SU-DHL-6 (cell line): ENCODE measurements at regions not wholly inside any gene's neighbourhood (a gene's known extent, or its start where the extent isn't known, plus 50 kb on each side); places are given as distances from the start of the nearest gene placed in this dataset.

ENCODE experiments used
- H2AFZ ChIP-seq: fragments of 200-600 bp; sonication (generic); 2 replicates; pipeline ENCODE4 v1.6.1; 2014; ENCODE audit warnings: low read depth, mild to moderate bottlenecking, moderate library complexity, mixed read lengths, antibody characterized with exemption, low read length; ENCODE audit not compliant: severe bottlenecking
- H3F3A ChIP-seq: fragments of 200-600 bp; shearing (Covaris generic); 2 replicates; pipeline ENCODE4 v1.6.0; 2016; ENCODE audit warnings: antibody characterized with exemption, mild to moderate bottlenecking; ENCODE audit not compliant: insufficient read depth
- H3K27ac ChIP-seq: fragments of 200-600 bp; sonication (generic); 2 replicates; pipeline ENCODE4 v1.5.1; 2016; ENCODE audit warnings: low read depth, mild to moderate bottlenecking, low read length, moderate library complexity, mixed read lengths
- H3K27me3 ChIP-seq: fragments of 200-600 bp; sonication (generic), shearing (Covaris generic); 2 replicates; pipeline ENCODE4 v1.6.0; 2014; ENCODE audit warnings: mild to moderate bottlenecking, low read length
- H3K36me3 ChIP-seq: fragments of 200-600 bp; sonication (generic); 2 replicates; pipeline ENCODE4 v1.6.1; 2014; ENCODE audit warnings: mild to moderate bottlenecking, low read length, mixed read lengths
- H3K4me2 ChIP-seq: fragments of 300-600, 200-600 bp; shearing (Covaris generic), sonication (generic); 2 replicates; pipeline ENCODE4 v1.6.0; 2014; ENCODE audit warnings: low read length, low read depth, mild to moderate bottlenecking; ENCODE audit not compliant: poor library complexity, severe bottlenecking
- H3K4me3 ChIP-seq: fragments of 200-600 bp; sonication (generic); 2 replicates; pipeline ENCODE4 v1.5.1; 2014; ENCODE audit warnings: antibody characterized with exemption, low read length, mild to moderate bottlenecking, mixed read lengths; ENCODE audit not compliant: insufficient read depth, poor library complexity, severe bottlenecking
- H3K79me2 ChIP-seq: fragments of 200-600 bp; sonication (generic); 2 replicates; pipeline ENCODE4 v1.6.1; 2014; ENCODE audit warnings: mild to moderate bottlenecking, low read length, moderate library complexity; ENCODE audit not compliant: insufficient read depth
- H3K9ac ChIP-seq: fragments of 200-600 bp; sonication (generic); 2 replicates; pipeline ENCODE4 v1.7.0; 2014; ENCODE audit warnings: mild to moderate bottlenecking, low read length
- H3K9me2 ChIP-seq: fragments of 200-600 bp; sonication (generic); replicated peaks from 2 replicates; pipeline ENCODE4 v1.6.1; 2014; ENCODE audit warnings: low read length; ENCODE audit not compliant: insufficient read depth
- H3K9me3 ChIP-seq: fragments of 200-600 bp; sonication (generic); 2 replicates; pipeline ENCODE4 v1.6.1; 2014; ENCODE audit warnings: low read length, mixed read lengths; ENCODE audit not compliant: insufficient read depth
- H4K20me1 ChIP-seq: fragments of 200-600 bp; sonication (generic); 2 replicates; pipeline ENCODE4 v1.6.1; 2014; ENCODE audit warnings: low read depth, mild to moderate bottlenecking, antibody characterized with exemption, low read length, moderate library complexity, mixed read lengths
- EZH2phosphoT487 ChIP-seq: fragments of 200-600 bp; sonication (generic), shearing (Covaris generic); conservative IDR thresholded peaks from 2 replicates; pipeline ENCODE4 v1.6.1; 2018; ENCODE audit warnings: mild to moderate bottlenecking, antibody characterized with exemption, low read length, moderate library complexity, mixed read lengths
- TF ChIP-seq, protein P1 (sequence below): fragments of 200-600 bp; sonication (generic); IDR thresholded peaks from one replicate; pipeline ENCODE4 v1.5.1; 2017; ENCODE audit warnings: antibody characterized with exemption, mild to moderate bottlenecking, low read length, moderate library complexity; ENCODE audit not compliant: insufficient read depth, poor library complexity, severe bottlenecking

DNA sequence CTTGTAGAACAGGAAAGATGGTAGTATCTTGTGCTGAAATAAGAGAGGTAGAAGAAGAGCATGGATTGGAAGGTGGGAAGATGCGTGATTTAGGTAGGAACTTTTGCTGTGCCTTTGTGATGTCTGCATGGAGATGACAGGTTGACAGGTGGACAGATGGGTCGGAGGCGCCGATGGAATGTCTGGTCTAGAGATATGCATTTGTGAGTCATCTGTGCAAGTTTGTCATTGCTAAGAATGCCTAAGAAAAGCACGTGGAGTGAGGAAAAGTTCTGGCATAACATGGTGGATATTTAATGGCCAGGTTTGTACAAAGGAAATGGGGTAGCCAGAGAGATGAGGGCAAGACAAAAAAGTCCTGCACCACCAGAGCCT, 76.0 kb upstream of the ARMC3 start:
- no peaks in the 10 kb centered on the region for H4K20me1 ChIP-seq
- H3K9me3 ChIP-seq: no peaks in the 10 kb centered on the region
- no peak overlapping the region for H3K9ac ChIP-seq
- TF ChIP-seq, protein P1, sequence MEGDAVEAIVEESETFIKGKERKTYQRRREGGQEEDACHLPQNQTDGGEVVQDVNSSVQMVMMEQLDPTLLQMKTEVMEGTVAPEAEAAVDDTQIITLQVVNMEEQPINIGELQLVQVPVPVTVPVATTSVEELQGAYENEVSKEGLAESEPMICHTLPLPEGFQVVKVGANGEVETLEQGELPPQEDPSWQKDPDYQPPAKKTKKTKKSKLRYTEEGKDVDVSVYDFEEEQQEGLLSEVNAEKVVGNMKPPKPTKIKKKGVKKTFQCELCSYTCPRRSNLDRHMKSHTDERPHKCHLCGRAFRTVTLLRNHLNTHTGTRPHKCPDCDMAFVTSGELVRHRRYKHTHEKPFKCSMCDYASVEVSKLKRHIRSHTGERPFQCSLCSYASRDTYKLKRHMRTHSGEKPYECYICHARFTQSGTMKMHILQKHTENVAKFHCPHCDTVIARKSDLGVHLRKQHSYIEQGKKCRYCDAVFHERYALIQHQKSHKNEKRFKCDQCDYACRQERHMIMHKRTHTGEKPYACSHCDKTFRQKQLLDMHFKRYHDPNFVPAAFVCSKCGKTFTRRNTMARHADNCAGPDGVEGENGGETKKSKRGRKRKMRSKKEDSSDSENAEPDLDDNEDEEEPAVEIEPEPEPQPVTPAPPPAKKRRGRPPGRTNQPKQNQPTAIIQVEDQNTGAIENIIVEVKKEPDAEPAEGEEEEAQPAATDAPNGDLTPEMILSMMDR: no peak
- TF ChIP-seq EZH2phosphoT487: no peak
- no peaks in the 10 kb centered on the region for H3K9me2 ChIP-seq
- H3K4me2 ChIP-seq: no peak overlapping the region
- H3K4me3 ChIP-seq: no peak overlapping the region
- H3K27me3 ChIP-seq: no peaks in the 10 kb centered on the region
- no peaks in the 10 kb centered on the region for H3F3A ChIP-seq
- no peak overlapping the region for H2AFZ ChIP-seq
- H3K36me3 ChIP-seq: no peaks in the 10 kb centered on the region
- H3K79me2 ChIP-seq: no peaks in the 10 kb centered on the region
- H3K27ac ChIP-seq: no peak overlapping the region

DNA sequence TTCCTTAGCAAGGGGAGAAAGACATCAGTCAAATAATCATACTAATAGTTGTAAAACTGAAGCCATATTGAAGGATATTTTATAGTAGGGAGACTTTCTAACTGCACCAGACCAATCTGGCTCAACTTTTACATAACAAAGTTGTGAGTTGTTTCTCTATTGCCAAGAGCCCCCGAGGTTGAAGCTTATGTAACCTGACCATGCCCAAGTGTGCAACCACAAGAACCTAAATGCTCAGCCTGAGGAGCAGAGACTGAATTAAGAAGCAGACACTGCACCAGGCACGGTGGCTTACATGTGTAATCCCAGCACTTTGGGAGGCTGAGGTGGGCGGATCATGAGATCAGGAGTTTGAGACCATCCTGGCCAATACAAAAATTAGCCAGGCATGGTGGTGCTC, 77.3 kb upstream of the ARMC3 start:
- Histone ChIP-seq H3K27me3 (no peaks in the 10 kb centered on the region), H3K9me3 (no peaks in the 10 kb centered on the region), H2AFZ (no peak overlapping the region), H3K4me3 (no peak overlapping the region), H4K20me1 (no peaks in the 10 kb centered on the region), H3F3A (no peaks in the 10 kb centered on the region), H3K79me2 (no peaks in the 10 kb centered on the region), H3K4me2 (no peak overlapping the region), H3K9ac (no peak overlapping the region), H3K27ac (no peak overlapping the region), H3K9me2 (no peaks in the 10 kb centered on the region), H3K36me3 (no peaks in the 10 kb centered on the region)
- TF ChIP-seq EZH2phosphoT487: no peak
- TF ChIP-seq, protein P1: no peak

DNA sequence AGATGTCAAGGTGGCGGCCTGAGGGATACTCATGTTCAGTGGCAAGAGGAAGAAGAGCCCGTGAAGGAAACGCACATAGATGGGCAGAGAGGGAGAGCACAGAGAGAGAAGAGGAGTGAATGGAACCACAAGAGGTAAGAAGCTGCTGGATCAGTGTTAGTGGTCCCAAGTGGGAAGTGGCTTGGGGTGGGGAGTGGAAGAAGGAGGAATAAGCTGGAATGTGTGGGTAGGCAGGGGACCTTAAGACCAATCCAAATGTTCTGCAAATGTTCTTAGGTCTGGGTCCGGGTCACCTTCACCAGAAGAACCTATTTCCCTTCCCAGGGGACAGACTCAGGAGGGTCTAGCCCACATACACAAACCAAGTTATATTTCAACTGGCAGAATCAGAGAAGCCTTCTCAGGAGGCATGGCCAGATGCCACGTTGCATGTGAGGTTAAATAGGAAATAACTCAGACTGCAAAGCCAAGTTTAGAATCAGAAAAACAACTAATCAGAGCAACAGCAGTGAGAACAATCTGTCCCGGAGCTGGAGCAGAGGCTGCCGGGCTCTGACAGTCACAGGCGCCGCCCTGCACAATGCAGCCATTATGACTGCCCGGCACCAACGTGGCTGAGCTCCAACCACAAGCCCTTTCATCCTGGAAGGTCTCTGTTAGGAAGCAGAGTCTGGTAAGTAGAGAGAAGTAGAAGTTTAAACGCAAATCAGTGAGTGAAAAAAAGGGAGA, 78.6 kb upstream of the ARMC3 start:
- Histone ChIP-seq H3K36me3 (no peaks in the 10 kb centered on the region), H4K20me1 (no peaks in the 10 kb centered on the region), H2AFZ (no peak overlapping the region), H3K4me3 (no peak overlapping the region), H3K4me2 (no peak overlapping the region), H3K79me2 (no peaks in the 10 kb centered on the region), H3K9ac (no peak overlapping the region), H3F3A (no peaks in the 10 kb centered on the region), H3K27me3 (no peaks in the 10 kb centered on the region), H3K27ac (no peak overlapping the region), H3K9me3 (no peaks in the 10 kb centered on the region), H3K9me2 (no peaks in the 10 kb centered on the region)
- TF ChIP-seq EZH2phosphoT487: no peak
- TF ChIP-seq, protein P1: no peak
